ENCODE measurements at regions not wholly inside any gene's neighbourhood (a gene's known extent, or its start where the extent isn't known, plus 50 kb on each side); places are given as distances from the start of the nearest gene placed in this dataset.

GRCh38 chr11:80841675-80842074, 1400.8 kb upstream of the TENM4 start:
- intact Hi-C loops (cut with DNase I) = no loop called here
- TF ChIP-seq CTCF (IDR thresholded peaks at IDR 0.05) (no peak), POLR2A (IDR thresholded peaks at IDR 0.05) (no peak)
- WGBS, 4 donors = 65 to 84% (median 73%) methylated on average over 1 of the region's 1 CpG
- Histone ChIP-seq H3K27ac (no peak overlapping the region), H3K4me1 (no peaks in the 10 kb centered on the region), H3K9me3 (no peaks in the 10 kb centered on the region), H3K36me3 (no peaks in the 10 kb centered on the region), H3K27me3 (no peaks in the 10 kb centered on the region), H3K4me3 (no peak overlapping the region)
- ATAC-seq = no peak
- no peak for DNase-seq

GRCh38 chr11:80838153-80838552, 1397.3 kb upstream of the TENM4 start:
- Histone ChIP-seq H3K9me3 (no peaks in the 10 kb centered on the region), H3K27me3 (no peaks in the 10 kb centered on the region), H3K27ac (no peak overlapping the region), H3K36me3 (no peaks in the 10 kb centered on the region), H3K4me1 (no peaks in the 10 kb centered on the region), H3K4me3 (no peak overlapping the region)
- DNase-seq (no peak), ATAC-seq (no peak)
- 89 to 98% (median 95%) methylated on average over 1 of the region's 1 CpG for WGBS, 4 donors
- TF ChIP-seq POLR2A (IDR thresholded peaks at IDR 0.05) (no peak), CTCF (IDR thresholded peaks at IDR 0.05) (no peak)
- intact Hi-C loops (cut with DNase I) = no loop called here

- Histone ChIP-seq H3K27ac (no peak overlapping the region), H3K4me3 (no peak overlapping the region), H3K4me1 (no peaks in the 10 kb centered on the region), H3K9me3 (no peaks in the 10 kb centered on the region), H3K27me3 (no peaks in the 10 kb centered on the region), H3K36me3 (no peaks in the 10 kb centered on the region)
- DNase-seq (no peak), ATAC-seq (no peak)
- intact Hi-C loops (cut with DNase I) = no loop called here
- WGBS, 4 donors = 50 to 69% (median 57%) methylated on average over 1 of the region's 1 CpG
- TF ChIP-seq POLR2A (IDR thresholded peaks at IDR 0.05) (no peak), CTCF (IDR thresholded peaks at IDR 0.05) (no peak)
Observed at GRCh38 chr11:80837051-80837450, 1396.2 kb upstream of the TENM4 start.

- 94 to 98% (median 95%) methylated on average over 1 of the region's 1 CpG for WGBS, 4 donors
- Histone ChIP-seq H3K27me3 (no peaks in the 10 kb centered on the region), H3K9me3 (no peaks in the 10 kb centered on the region), H3K36me3 (no peaks in the 10 kb centered on the region), H3K4me3 (no peak overlapping the region), H3K4me1 (no peaks in the 10 kb centered on the region), H3K27ac (no peak overlapping the region)
- ATAC-seq (no peak), DNase-seq (no peak)
- intact Hi-C loops (cut with DNase I) = no loop called here
- TF ChIP-seq POLR2A (IDR thresholded peaks at IDR 0.05) (no peak), CTCF (IDR thresholded peaks at IDR 0.05) (no peak)
Observed at GRCh38 chr11:80831374-80831773, 1390.5 kb upstream of the TENM4 start.

Measured in heart left ventricle (tissue), 16 donors.